GM12872 (cell line): ENCODE measurements at regions not wholly inside any gene's neighbourhood (a gene's known extent, or its start where the extent isn't known, plus 50 kb on each side); places are given as distances from the start of the nearest gene placed in this dataset.

Experiments
- CTCF ChIP-seq: IDR thresholded peaks from 3 replicates; pipeline ENCODE4 v1.5.1; 2011; ENCODE audit warnings: low read depth, mild to moderate bottlenecking, low read length, moderate library complexity; ENCODE audit not compliant: insufficient read depth

- TF ChIP-seq CTCF: no peak
These were observed 335.9 kb upstream of the NT5C1B start for GRCh38 chr2:18925296-18925695.

- no peak for TF ChIP-seq CTCF
These were observed 335.5 kb upstream of the NT5C1B start for GRCh38 chr2:18924886-18925285.

- no peak for TF ChIP-seq CTCF
These were observed 335.0 kb upstream of the NT5C1B start for GRCh38 chr2:18924386-18924785.

- TF ChIP-seq CTCF: no peak
These were observed 332.9 kb upstream of the NT5C1B start for GRCh38 chr2:18922276-18922675.

- TF ChIP-seq CTCF: no peak
These were observed 328.9 kb upstream of the NT5C1B start for GRCh38 chr2:18918280-18918679.

GRCh38 chr2:18915227-18915626, 325.9 kb upstream of the NT5C1B start:
- no peak for TF ChIP-seq CTCF

- TF ChIP-seq CTCF: no peak
These were observed 324.1 kb upstream of the NT5C1B start for GRCh38 chr2:18913512-18913911.
